ENCODE measurements at regions not wholly inside any gene's neighbourhood (a gene's known extent, or its start where the extent isn't known, plus 50 kb on each side); places are given as distances from the start of the nearest gene placed in this dataset.
"Not testable (repeated sequence)": the region's sequence is repeated elsewhere in the genome, so short reads cannot be mapped to it uniquely, and the experiment has no call there.

DNA sequence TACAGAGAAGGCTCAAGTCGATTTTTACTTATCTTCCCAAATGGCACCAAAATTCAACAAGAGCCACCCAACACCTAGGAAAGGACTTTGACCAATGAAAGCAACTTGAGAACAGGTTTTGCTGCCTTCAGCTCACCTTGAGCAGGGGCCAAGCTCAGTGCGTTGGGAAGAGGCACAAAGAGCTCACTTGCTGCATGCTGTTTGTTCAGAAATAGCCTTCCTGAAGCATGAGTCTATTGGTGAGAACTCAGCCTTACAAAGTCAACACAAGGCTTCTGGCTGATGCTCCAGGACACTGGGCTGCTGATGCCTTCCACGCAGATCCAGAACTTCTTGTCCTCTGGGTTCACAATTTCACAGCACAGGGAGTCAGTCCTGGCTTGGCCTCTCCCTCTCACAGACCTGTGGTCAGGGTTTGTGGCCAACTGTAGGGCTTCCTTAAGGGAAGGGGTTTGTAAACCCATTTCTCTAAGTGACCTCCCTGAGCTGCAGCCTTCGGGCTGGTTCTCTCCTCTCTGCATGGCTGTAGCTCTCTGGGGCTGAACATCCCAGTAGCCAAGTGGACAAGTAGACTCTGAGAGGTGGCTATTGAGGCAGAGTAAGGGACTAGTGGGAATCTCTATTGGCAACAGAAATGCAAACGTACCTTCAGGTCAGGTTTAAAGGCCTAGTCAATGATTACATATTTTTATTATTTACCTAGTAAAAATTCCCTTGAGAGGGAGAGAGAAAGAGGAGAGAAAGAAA is 124.7 kb upstream of the GATA6 start:
- DNase-seq, result no peak

DNA sequence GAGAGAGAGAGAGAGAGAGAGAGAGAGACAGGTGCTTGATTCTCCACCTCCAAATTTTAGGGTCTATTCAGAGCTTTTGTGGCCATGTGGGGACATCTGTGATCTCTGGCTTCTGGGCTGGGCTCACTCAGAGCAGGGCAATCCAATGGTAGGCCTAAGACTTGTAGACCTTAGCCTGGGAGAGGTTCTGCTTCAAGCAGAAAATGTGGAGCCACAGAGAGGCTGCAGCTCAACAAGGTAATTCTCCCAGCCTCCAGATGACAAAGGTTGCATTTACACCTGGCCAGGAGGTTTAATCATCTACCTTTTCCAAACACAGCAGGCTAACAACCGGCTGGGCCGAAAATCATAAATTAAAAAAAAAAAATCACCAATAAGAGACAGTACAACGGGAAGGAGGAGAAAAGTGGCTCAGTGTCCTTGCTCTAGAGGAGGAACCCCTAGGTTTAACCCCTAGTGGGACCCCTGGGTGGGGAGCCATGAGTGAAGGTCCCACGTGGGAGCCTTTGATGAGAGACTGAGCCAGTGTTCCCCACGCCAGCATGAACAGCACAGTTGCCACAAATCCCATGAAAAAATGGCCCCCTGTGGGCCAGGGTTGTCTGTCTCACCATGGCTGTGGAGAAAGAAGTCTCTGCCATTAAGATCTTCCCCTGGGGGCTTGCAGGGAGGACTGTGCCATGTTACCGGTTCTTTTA is 124.0 kb upstream of the GATA6 start:
- no peak for DNase-seq

GRCh38 chr18:22046473-22046872 is 122.9 kb upstream of the GATA6 start:
- no peak for DNase-seq

- DNase-seq, result no peak
These were observed 121.9 kb upstream of the GATA6 start for GRCh38 chr18:22047485-22047884.

DNA sequence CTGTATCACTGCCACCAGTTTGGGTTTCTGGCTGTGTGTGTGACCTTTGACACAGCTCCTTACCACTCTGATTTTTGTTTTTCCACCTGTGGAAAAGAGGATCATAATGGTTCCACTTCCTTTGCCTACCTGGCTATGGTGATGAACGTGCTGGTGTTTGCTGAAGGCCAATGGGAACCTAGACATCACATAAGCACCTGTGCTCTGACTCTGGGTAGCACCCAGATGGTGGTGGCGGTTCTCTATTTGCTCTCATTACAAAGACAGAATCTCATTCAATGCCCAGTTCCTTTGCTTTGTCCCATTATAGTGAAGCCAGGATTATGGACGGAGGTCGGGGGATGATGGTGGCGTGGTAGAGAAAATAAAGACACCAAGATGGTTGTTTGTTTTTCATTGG is 121.2 kb upstream of the GATA6 start:
- no peak for DNase-seq

DNA sequence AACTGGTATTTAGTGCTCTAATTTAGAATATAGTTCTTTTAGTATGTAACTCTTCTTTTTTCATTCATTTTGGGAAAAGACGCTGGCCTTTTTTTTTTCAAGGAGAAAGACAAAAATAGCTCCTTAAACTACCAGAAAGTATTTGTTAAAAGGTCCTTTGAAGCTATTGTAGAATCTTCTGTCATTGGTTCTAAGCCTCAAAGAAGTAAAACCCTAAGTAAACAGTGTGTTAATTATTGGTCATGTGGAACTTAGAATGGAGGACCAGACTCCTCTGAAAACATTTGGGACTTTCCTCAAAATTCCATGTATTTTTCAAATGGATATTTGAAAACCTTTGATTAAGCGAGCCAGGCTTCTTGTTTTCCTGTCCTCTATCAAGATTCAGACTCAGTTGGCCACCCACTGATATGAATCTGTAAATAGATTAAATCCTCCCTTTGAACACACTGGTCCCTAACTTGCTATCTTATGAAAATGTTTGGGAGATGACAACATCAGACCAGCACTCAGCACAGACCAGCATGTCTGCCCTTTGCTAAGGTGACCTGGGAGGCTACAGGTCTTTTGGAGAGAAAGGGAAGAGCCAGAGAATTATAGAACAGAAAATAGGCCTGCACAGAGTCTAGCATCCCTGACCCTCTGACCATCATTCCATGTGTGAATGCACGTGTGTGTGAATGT is 120.3 kb upstream of the GATA6 start:
- no peak for DNase-seq

DNA sequence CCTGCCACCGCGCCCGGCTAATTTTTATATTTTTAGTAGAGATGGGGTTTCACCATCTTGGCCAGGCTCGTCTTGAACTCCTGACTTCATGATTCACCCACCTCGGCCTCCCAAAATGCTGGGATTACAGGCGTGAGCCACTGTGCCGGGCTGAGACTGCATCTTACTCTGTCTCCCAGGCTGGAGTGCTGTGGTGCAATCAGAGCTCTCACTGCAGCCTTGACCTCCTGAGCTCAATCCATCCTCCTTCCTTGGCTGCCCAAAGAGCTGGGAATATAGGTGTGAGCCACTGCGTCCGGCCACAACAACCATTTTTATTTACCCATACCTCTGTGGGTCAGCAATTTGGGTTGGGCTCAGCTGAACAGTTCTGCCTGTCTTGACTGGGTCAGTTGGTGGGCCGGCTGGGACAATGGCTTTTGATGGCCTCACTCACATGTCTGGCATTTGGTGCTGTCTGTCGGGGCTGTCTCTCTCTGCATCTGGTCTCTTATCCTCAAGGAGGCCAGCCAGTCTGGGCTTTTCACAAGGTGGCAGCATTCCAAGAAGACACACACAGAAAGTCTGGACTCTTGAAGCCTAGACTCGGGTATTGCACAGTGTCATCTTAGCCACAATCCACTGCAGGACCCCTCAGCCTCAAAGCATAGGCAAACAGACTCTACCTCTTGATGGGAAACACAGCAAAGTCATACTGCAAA is 116.8 kb upstream of the GATA6 start:
- DNase-seq, result no peak

DNA sequence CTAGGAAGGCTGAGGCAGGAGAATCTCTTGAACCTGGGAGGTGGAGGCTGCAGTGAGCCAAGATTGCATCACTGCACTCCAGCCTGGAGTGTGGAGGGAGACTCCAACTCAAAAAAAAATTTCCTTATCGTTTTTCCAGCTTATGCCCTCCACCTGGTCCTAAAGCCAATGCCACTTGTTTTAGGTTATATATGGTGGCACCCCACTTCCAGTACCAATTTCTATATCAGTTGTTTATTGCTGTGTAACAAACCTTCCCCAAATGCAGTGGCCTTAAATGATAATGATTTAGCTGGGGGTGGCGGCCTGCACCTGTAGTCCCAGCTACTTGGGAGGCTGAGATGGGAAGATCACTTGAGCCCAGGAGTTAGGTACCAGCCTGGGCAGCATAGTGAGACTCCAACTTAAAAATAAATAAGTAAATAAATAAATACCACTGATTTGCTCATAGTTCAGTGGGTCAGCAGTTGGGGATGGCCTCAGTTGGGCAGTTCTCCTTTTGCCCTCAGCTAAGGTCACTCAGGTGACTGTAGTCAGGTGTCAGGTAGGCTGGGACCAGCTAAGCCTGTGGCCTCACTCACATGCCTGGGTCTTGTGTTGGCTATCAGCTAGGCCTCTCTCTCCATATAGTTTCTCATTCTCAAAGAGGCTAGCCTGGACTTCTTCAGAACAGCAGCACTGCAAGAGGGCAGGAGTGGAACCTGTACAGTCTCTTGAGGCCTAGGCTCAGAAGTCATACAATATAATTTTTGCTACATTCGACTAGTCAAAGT is 113.7 kb upstream of the GATA6 start:
- DNase-seq, result no peak

DNA sequence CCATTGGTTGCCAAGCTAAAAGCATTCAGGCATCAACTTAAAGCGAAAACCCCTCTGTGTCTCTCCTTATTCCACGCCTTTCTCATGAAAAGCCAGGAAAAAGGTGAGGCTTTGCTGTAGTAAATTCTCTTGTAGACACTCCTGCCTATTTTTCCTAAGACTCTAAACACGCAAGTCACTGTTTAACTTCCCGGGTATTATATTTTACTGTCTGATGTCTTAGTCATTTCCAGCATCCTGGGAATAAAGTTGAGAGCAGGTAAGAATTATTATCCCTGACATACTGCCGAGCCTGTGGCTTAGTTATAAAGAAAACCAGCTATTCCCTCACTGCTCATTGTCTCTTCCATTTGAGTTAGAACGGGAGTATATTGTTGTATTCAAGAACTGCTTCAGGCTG is 112.4 kb upstream of the GATA6 start:
- no peak for DNase-seq

- no peak for DNase-seq
These were observed 111.4 kb upstream of the GATA6 start for GRCh38 chr18:22057908-22058527.

DNA sequence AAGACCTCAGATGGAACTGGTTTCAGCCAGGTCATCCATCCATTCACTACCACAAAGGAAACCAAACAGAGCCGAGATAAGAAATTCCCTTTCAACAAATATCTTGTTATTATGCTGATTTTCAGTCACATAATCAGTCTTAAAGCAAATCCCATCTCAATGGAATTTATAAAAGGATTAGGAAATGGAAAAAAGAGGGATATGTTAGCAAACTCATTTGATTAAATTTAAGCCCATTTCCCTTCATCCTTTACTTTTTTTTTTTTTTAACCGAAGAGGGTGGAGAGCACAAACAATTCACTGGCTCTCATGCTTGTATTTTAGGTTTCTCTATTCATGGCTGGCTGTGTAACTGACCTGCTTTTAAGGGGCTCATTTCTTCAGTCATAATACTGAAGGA is 109.0 kb upstream of the GATA6 start:
- no peak for DNase-seq

DNA sequence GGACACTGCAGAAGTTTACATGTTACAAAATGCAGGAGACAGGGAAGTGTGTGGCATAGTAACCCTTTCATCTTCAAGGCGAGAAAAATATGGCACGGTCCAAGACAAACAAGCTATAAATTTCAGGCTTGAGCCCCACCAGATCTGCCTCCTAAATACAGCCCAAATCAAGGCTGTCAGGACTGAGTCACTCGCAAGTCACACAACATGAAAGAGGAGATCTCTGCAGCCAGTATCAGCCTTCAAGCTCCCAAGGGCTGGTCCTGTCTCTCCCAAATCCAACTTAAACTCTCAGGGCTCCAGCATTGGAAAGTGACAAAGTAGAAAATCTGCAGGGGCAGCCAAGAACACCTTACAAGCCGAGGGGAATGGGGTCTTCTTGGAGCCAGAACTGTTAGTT is 106.3 kb upstream of the GATA6 start:
- DNase-seq, result no peak

DNA sequence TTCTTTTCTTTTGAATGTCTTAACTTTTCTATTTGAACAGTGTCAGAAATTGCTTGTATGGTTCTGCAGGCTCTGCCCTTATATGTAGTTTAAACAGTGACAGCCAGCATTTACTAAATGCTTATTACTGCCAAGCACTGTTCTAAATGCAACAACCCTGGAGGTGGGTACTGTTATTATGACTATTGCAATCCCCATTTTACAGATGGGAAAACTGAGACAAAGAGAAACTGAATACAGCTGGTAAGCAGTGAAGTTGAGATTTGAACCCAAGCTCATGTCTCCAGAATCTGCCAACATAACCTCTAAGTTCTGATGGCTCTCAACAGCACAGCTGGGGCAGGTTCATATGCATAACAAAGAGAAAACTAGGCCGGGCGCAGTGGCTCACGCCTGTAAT is 105.7 kb upstream of the GATA6 start:
- no peak for DNase-seq

DNA sequence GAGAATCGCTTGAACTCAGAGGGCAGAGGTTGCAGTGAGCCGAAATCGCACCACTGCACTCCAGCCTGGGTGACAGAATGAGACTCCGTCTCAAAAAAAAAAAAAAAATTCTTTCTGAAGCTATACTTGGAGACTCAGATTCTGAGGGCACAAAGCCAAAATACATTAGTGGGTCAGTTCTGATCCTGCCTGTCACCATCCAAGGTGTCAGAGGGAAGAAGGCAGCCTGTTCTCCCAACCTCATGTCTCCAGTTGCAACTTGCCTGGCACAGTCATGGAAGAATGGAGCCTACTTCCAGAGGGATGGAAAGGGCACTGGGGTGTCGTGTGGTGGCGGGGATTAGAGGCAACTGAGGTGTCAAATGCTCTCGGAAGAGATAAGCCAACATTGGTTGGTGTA is 104.8 kb upstream of the GATA6 start:
- no peak for DNase-seq

GRCh38 chr18:22065311-22065710 is 104.1 kb upstream of the GATA6 start:
- no peak for DNase-seq

DNA sequence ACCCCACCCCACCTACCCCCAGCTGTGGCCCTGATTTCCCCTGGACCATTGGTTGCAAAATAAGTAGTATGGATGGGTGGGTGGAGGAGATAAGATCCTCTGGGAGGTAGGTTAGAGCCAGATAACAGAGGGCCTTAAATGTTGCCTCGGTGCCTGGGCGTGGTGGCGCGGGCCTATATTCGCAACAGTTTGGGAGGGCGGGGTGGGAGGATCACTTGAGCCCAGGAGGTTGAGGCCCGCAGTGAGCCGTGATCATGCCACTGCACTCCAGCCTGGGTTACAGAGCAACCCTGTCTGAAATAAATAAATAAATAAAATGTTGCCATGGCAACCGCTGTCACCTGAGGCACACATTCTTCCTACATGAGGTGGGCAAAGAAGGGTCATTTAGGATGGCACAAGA is 103.3 kb upstream of the GATA6 start:
- no peak for DNase-seq

- no peak for DNase-seq
These were observed 102.3 kb upstream of the GATA6 start for GRCh38 chr18:22067109-22067508.

DNA sequence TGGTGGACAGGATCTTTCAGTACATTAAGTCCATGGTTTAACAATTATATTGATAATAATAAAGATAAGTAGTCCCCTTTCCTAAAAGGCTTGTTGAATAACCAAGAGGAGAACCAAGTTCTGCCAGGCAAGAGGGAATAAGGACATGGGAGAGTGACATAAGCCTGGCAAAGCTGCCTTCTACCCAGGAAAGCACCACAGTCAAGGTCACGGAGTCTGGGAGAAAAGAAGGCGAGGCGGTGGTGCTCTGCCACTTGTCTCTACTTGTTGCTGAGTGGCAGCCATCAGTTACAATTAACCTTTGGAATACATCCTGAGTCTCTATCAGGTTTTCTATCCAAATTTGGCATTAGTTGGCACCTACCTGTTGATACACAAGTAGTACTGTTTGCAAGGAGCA is 101.7 kb upstream of the GATA6 start:
- DNase-seq, result no peak

GRCh38 chr18:22068784-22069183 is 100.6 kb upstream of the GATA6 start:
- not testable (repeated sequence) for DNase-seq

DNA sequence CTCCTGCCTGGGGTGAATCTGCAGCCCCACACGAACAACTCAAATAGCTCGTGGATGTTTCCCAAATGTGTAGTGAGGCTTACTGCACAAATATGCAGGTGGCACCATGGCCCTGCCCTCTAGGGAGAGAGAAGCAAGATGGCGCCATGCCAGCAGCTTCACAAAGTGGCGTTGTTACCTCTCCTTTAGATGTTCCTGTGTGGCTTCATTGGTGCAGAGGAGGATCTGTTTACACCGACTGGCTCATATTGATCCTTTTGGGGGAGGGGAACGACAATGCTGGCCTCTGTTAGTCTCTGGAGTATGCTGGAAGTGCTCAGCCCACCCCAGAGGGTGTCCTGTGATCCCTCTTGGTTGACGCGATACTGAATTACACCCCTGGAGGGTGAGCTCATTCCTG is 99.5 kb upstream of the GATA6 start:
- DNase-seq, result no peak

- no peak for DNase-seq
These were observed 96.0 kb upstream of the GATA6 start for GRCh38 chr18:22073411-22073810.

All from activated naive CD4-positive, alpha-beta T cell treated with Interleukin-2 at 50 U/mL for 16 hours (primary cell).